Keratinocyte (primary cell): ENCODE measurements at regions not wholly inside any gene's neighbourhood (a gene's known extent, or its start where the extent isn't known, plus 50 kb on each side); places are given as distances from the start of the nearest gene placed in this dataset.
"Not testable (repeated sequence)": the region's sequence is repeated elsewhere in the genome, so short reads cannot be mapped to it uniquely, and the experiment has no call there.

ENCODE experiments used
- DNase-seq: peaks from one replicate; pipeline ENCODE4 v3.0.0-alpha.2; 2011; ENCODE audit warnings: low read depth, missing footprints, low spot score
- FAIRE-seq: peaks from 2 replicates; lab custom pipeline; 2011; peaks lifted over from hg19 to GRCh38; lab: Jason Lieb, UNC
- H2AFZ ChIP-seq: 2 replicates; pipeline ENCODE4 v1.6.0; 2012; ENCODE audit warnings: low read length, control low read depth, inconsistent platforms; ENCODE audit not compliant: control insufficient read depth
- H3K27ac ChIP-seq: 2 replicates; pipeline ENCODE4 v1.5.1; 2011; ENCODE audit warnings: low read length; ENCODE audit not compliant: control insufficient read depth, insufficient read depth
- H3K27me3 ChIP-seq: 3 replicates; pipeline ENCODE4 v1.6.0; 2011; ENCODE audit warnings: low read length; ENCODE audit not compliant: control insufficient read depth, insufficient read depth; ENCODE audit errors: extremely low read depth
- H3K36me3 ChIP-seq, 2 experiments: 2 replicates in 1 of 2; 3 replicates in 1 of 2; pipeline ENCODE4 v1.5.1; 2011; ENCODE audit warnings: low read length in 2 of 2, mild to moderate bottlenecking in 1 of 2; ENCODE audit not compliant: control insufficient read depth in 2 of 2, insufficient read depth in 2 of 2; ENCODE audit errors: extremely low read depth in 1 of 2
- H3K4me1 ChIP-seq: 3 replicates; pipeline ENCODE4 v1.5.1; 2011; ENCODE audit warnings: low read length; ENCODE audit not compliant: control insufficient read depth, insufficient read depth; ENCODE audit errors: extremely low read depth
- H3K4me2 ChIP-seq: 3 replicates; pipeline ENCODE4 v1.6.0; 2011; ENCODE audit warnings: low read depth, low read length; ENCODE audit not compliant: control insufficient read depth, insufficient read depth; ENCODE audit errors: extremely low read depth
- H3K4me3 ChIP-seq, 3 experiments: fragments of 200-600 bp in 1 of 3; sonication (generic) in 1 of 3; 2 replicates in 2 of 3; 3 replicates in 1 of 3; pipeline ENCODE4 v1.5.1; 2011 to 2016; ENCODE audit warnings: low read length in 3 of 3, mild to moderate bottlenecking in 3 of 3, control low read depth in 2 of 3, inconsistent platforms in 1 of 3, low read depth in 1 of 3, mixed read lengths in 1 of 3, mixed run types in 1 of 3, moderate library complexity in 1 of 3; ENCODE audit not compliant: control insufficient read depth in 2 of 3, insufficient read depth in 2 of 3; ENCODE audit errors: extremely low read depth in 1 of 3
- H3K79me2 ChIP-seq: 2 replicates; pipeline ENCODE4 v1.6.0; 2012; ENCODE audit warnings: low read length; ENCODE audit not compliant: control insufficient read depth, insufficient read depth
- H3K9ac ChIP-seq: 3 replicates; pipeline ENCODE4 v1.6.0; 2011; ENCODE audit warnings: low read length; ENCODE audit not compliant: control insufficient read depth, insufficient read depth; ENCODE audit errors: extremely low read depth
- H3K9me1 ChIP-seq: 3 replicates; pipeline ENCODE4 v1.6.0; 2011; ENCODE audit warnings: low read length; ENCODE audit not compliant: control insufficient read depth, insufficient read depth; ENCODE audit errors: extremely low read depth
- H3K9me3 ChIP-seq: 2 replicates; pipeline ENCODE4 v1.5.1; 2012; ENCODE audit warnings: low read depth, low read length; ENCODE audit not compliant: control insufficient read depth
- H4K20me1 ChIP-seq: 3 replicates; pipeline ENCODE4 v1.6.0; 2011; ENCODE audit warnings: low read length; ENCODE audit not compliant: control insufficient read depth, insufficient read depth; ENCODE audit errors: extremely low read depth
- EZH2 ChIP-seq: IDR thresholded peaks from one replicate; pipeline ENCODE4 v1.6.1; 2012; ENCODE audit warnings: inconsistent platforms, mild to moderate bottlenecking, low read length, moderate library complexity
- dilution Hi-C: fragments of 300-500 bp; cut with MboI; formaldehyde crosslinking; loops from one replicate; pipeline ENCODE4 v1.7.0; 2020; ENCODE audit warnings: low sequenced_read_pairs; ENCODE audit not compliant: extremely low pct_ligation_motif_present
- TF ChIP-seq, protein P1 (sequence below), 3 experiments: IDR thresholded peaks in 1 of 3; conservative IDR thresholded peaks in 1 of 3; optimal IDR thresholded peaks in 1 of 3; 2 replicates in 2 of 3; 3 replicates in 1 of 3; pipeline versions ENCODE3 to v1.5.1; 2011; ENCODE audit warnings: low read length in 3 of 3, mild to moderate bottlenecking in 3 of 3, moderate library complexity in 2 of 3, control low read depth in 1 of 3, inconsistent platforms in 1 of 3; ENCODE audit not compliant: insufficient read depth in 2 of 3; ENCODE audit errors: extremely low read depth in 1 of 3

DNA sequence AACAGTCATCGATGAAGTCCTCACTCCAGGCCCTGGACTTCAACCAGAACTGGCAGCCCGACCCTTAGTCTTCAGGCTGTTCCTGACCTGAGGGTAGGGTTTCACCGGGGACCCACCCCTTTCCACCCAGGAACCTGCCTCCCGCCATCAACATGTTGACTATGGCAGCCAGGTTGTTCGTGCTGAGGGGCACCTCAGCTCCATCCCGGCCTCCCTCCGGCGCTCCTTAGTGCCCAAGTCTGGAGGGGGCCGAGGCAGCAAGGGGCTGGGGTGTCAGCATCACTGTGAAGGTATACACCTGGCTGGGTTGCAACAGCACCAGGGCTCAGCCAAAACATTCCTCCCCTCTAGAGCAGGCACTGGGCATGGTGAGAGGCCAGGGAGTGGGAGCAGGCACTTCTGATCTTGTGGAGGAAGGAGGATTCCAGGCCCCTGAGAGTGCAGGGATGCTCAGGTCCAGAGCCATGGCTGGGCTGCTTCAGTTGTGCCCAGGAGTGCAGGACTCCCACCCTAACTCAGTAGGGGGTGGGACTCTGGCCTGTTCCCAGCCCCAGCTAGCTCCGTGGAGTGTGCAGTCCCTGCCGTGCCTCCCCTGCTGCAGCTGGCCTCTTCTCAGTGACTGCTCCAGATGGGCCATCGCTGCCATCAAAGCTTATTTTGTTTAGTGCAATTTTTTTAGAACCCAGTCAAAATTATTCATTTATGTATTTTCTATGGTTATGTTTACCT, 1445.9 kb downstream of the PCDH9 start:
- dilution Hi-C loops, result no loop called here
- H3K9ac ChIP-seq, result no peak overlapping the region
- H3K9me3 ChIP-seq, result peaks cover 3% of the 10 kb centered on the region
- no peak overlapping the region for H2AFZ ChIP-seq
- no peaks in the 10 kb centered on the region for H3K79me2 ChIP-seq
- no peak for DNase-seq
- H3K36me3 ChIP-seq, result no peaks in the 10 kb centered on the region
- no peak overlapping the region for H3K4me3 ChIP-seq
- H3K9me1 ChIP-seq, result no peaks in the 10 kb centered on the region
- no peak overlapping the region for H3K27ac ChIP-seq
- H3K4me2 ChIP-seq, result no peak overlapping the region
- no peak for FAIRE-seq
- H4K20me1 ChIP-seq, result no peaks in the 10 kb centered on the region
- TF ChIP-seq, protein P1, sequence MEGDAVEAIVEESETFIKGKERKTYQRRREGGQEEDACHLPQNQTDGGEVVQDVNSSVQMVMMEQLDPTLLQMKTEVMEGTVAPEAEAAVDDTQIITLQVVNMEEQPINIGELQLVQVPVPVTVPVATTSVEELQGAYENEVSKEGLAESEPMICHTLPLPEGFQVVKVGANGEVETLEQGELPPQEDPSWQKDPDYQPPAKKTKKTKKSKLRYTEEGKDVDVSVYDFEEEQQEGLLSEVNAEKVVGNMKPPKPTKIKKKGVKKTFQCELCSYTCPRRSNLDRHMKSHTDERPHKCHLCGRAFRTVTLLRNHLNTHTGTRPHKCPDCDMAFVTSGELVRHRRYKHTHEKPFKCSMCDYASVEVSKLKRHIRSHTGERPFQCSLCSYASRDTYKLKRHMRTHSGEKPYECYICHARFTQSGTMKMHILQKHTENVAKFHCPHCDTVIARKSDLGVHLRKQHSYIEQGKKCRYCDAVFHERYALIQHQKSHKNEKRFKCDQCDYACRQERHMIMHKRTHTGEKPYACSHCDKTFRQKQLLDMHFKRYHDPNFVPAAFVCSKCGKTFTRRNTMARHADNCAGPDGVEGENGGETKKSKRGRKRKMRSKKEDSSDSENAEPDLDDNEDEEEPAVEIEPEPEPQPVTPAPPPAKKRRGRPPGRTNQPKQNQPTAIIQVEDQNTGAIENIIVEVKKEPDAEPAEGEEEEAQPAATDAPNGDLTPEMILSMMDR (optimal IDR thresholded peaks at IDR 0.05 in 1 of 3, IDR thresholded peaks at IDR 0.05 in 1 of 3, conservative IDR thresholded peaks at IDR 0.05 in 1 of 3; ENCODE audit: extremely low read depth in 1 of 3, insufficient read depth in 2 of 3, low read length in 3 of 3), result no peak
- no peak for TF ChIP-seq EZH2
- no peaks in the 10 kb centered on the region for H3K4me1 ChIP-seq
- H3K27me3 ChIP-seq, result no peaks in the 10 kb centered on the region

DNA sequence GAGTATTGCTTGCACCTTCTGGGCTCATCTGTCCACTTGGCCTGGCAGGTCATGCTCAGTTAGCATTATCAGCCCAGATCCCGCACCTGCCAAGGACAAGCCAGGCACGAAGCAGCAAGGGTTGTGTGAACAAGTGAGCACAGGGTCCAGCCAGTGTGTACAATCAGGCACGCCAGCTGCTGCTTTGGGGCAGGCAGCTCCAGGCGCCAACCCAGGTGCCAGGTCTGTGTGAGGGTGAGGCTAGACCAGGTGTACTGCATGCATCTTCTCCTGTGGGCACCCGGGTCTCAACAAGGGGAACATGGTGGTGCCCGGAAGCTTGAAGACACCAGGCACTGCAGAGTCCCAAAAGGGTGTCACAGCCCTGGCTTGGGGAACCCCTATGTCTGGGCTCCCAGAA, 1446.8 kb downstream of the PCDH9 start:
- no peak for FAIRE-seq
- no peaks in the 10 kb centered on the region for H3K79me2 ChIP-seq
- no peaks in the 10 kb centered on the region for H3K9me1 ChIP-seq
- TF ChIP-seq EZH2, result no peak
- TF ChIP-seq, protein P1 (optimal IDR thresholded peaks at IDR 0.05 in 1 of 3, IDR thresholded peaks at IDR 0.05 in 1 of 3, conservative IDR thresholded peaks at IDR 0.05 in 1 of 3; ENCODE audit: extremely low read depth in 1 of 3, insufficient read depth in 2 of 3, low read length in 3 of 3), result no peak
- no peaks in the 10 kb centered on the region for H3K36me3 ChIP-seq
- dilution Hi-C loops, result no loop called here
- no peak overlapping the region for H3K4me2 ChIP-seq
- no peak for DNase-seq
- H3K4me1 ChIP-seq, result no peaks in the 10 kb centered on the region
- no peak overlapping the region for H3K4me3 ChIP-seq
- no peaks in the 10 kb centered on the region for H3K27me3 ChIP-seq
- no peak overlapping the region for H2AFZ ChIP-seq
- no peak overlapping the region for H3K9ac ChIP-seq
- peaks cover 3% of the 10 kb centered on the region for H3K9me3 ChIP-seq
- H3K27ac ChIP-seq, result no peak overlapping the region
- no peaks in the 10 kb centered on the region for H4K20me1 ChIP-seq

GRCh38 chr13:65771704-65772313, 1458.3 kb downstream of the PCDH9 start:
- H3K27me3 ChIP-seq, H3K36me3 ChIP-seq, dilution Hi-C loops, H3K4me3 ChIP-seq, H3K4me1 ChIP-seq, H4K20me1 ChIP-seq, DNase-seq, FAIRE-seq, H3K27ac ChIP-seq, H3K9me1 ChIP-seq, H2AFZ ChIP-seq, H3K9me3 ChIP-seq, H3K4me2 ChIP-seq, H3K9ac ChIP-seq, H3K79me2 ChIP-seq: not testable (repeated sequence)
